ENCODE measurements at regions not wholly inside any gene's neighbourhood (a gene's known extent, or its start where the extent isn't known, plus 50 kb on each side); places are given as distances from the start of the nearest gene placed in this dataset.

GRCh38 chrX:149114874-149115273 is 390.2 kb downstream of the IDS start:
- no peaks in the 10 kb centered on the region for H3K4me1 ChIP-seq (ENCODE audit: control insufficient read depth, insufficient read depth, low read length)
- no CpG with 5 or more reads among the region's 4 CpGs for WGBS (ENCODE audit: insufficient coverage, insufficient read length)

GRCh38 chrX:149114001-149114400 is 391.1 kb downstream of the IDS start:
- no peaks in the 10 kb centered on the region for H3K27me3 ChIP-seq (ENCODE audit: control insufficient read depth, insufficient read depth, low read length)
- DNase-seq (ENCODE audit: low read depth, low spot score): no peak
- no peaks in the 10 kb centered on the region for H3K36me3 ChIP-seq (ENCODE audit: control insufficient read depth, insufficient read depth, low read length)
- H3K4me3 ChIP-seq (ENCODE audit: low read length): no peak overlapping the region
- H3K9me3 ChIP-seq (ENCODE audit: control insufficient read depth, insufficient read depth, low read length): no peaks in the 10 kb centered on the region
- H3K4me1 ChIP-seq (ENCODE audit: control insufficient read depth, insufficient read depth, low read length): no peaks in the 10 kb centered on the region
- no CpG with 5 or more reads among the region's 15 CpGs for WGBS (ENCODE audit: insufficient coverage, insufficient read length)
- H3K27ac ChIP-seq (ENCODE audit: low read length): no peak overlapping the region

More at GRCh38 chrX:149114874-149115273, 390.2 kb downstream of the IDS start:
- Histone ChIP-seq H3K4me3 (ENCODE audit: low read length) (no peak overlapping the region), H3K27me3 (ENCODE audit: control insufficient read depth, insufficient read depth, low read length) (no peaks in the 10 kb centered on the region), H3K27ac (ENCODE audit: low read length) (no peak overlapping the region), H3K36me3 (ENCODE audit: control insufficient read depth, insufficient read depth, low read length) (no peaks in the 10 kb centered on the region), H3K9me3 (ENCODE audit: control insufficient read depth, insufficient read depth, low read length) (no peaks in the 10 kb centered on the region)
- no peak for DNase-seq (ENCODE audit: low read depth, low spot score)

- H3K9me3 ChIP-seq (ENCODE audit: control insufficient read depth, insufficient read depth, low read length): no peaks in the 10 kb centered on the region
- no peak for DNase-seq (ENCODE audit: low read depth, low spot score)
- no peak overlapping the region for H3K4me3 ChIP-seq (ENCODE audit: low read length)
- no peak overlapping the region for H3K27ac ChIP-seq (ENCODE audit: low read length)
- no peaks in the 10 kb centered on the region for H3K27me3 ChIP-seq (ENCODE audit: control insufficient read depth, insufficient read depth, low read length)
- no peaks in the 10 kb centered on the region for H3K36me3 ChIP-seq (ENCODE audit: control insufficient read depth, insufficient read depth, low read length)
- H3K4me1 ChIP-seq (ENCODE audit: control insufficient read depth, insufficient read depth, low read length): no peaks in the 10 kb centered on the region
These were observed 407.3 kb downstream of the IDS start for GRCh38 chrX:149097786-149098185.

DNA sequence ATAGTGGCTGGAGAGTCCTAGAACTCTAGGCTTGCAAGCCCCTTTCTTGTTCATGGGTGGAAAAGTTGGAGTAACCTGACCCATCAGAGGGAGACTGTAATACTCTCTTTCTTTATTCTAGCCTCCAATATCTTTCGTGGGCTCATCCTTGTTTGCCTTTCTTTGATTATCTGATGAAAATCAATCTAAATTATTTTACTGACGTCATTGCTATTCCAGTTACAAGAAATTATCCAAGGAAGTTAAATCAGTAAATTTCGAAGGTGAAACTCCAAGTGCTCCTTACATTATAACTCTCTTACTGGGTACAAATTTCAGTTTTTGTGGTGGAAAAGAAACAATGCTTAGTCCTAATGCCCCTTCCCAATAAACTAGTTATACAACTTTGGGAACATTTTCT is 412.9 kb downstream of the IDS start:
- Histone ChIP-seq H3K4me3 (ENCODE audit: low read length) (no peak overlapping the region), H3K36me3 (ENCODE audit: control insufficient read depth, insufficient read depth, low read length) (no peaks in the 10 kb centered on the region), H3K27ac (ENCODE audit: low read length) (no peak overlapping the region), H3K4me1 (ENCODE audit: control insufficient read depth, insufficient read depth, low read length) (no peaks in the 10 kb centered on the region), H3K27me3 (ENCODE audit: control insufficient read depth, insufficient read depth, low read length) (no peaks in the 10 kb centered on the region), H3K9me3 (ENCODE audit: control insufficient read depth, insufficient read depth, low read length) (no peaks in the 10 kb centered on the region)
- DNase-seq (ENCODE audit: low read depth, low spot score): no peak
- no CpG with 5 or more reads among the region's 3 CpGs for WGBS (ENCODE audit: insufficient coverage, insufficient read length)

- no peaks in the 10 kb centered on the region for H3K27me3 ChIP-seq (ENCODE audit: control insufficient read depth, insufficient read depth, low read length)
- no peak overlapping the region for H3K4me3 ChIP-seq (ENCODE audit: low read length)
- no peaks in the 10 kb centered on the region for H3K4me1 ChIP-seq (ENCODE audit: control insufficient read depth, insufficient read depth, low read length)
- no peak overlapping the region for H3K27ac ChIP-seq (ENCODE audit: low read length)
- no peak for DNase-seq (ENCODE audit: low read depth, low spot score)
- no peaks in the 10 kb centered on the region for H3K9me3 ChIP-seq (ENCODE audit: control insufficient read depth, insufficient read depth, low read length)
- no CpG with 5 or more reads among the region's 5 CpGs for WGBS (ENCODE audit: insufficient coverage, insufficient read length)
- H3K36me3 ChIP-seq (ENCODE audit: control insufficient read depth, insufficient read depth, low read length): no peaks in the 10 kb centered on the region
These were observed 425.2 kb downstream of the IDS start for GRCh38 chrX:149079805-149080406.

GRCh38 chrX:149074398-149074797 is 430.7 kb downstream of the IDS start:
- Histone ChIP-seq H3K4me1 (ENCODE audit: control insufficient read depth, insufficient read depth, low read length) (no peaks in the 10 kb centered on the region), H3K27ac (ENCODE audit: low read length) (no peak overlapping the region), H3K4me3 (ENCODE audit: low read length) (no peak overlapping the region), H3K27me3 (ENCODE audit: control insufficient read depth, insufficient read depth, low read length) (no peaks in the 10 kb centered on the region), H3K9me3 (ENCODE audit: control insufficient read depth, insufficient read depth, low read length) (no peaks in the 10 kb centered on the region), H3K36me3 (ENCODE audit: control insufficient read depth, insufficient read depth, low read length) (no peaks in the 10 kb centered on the region)
- no CpG with 5 or more reads among the region's 8 CpGs for WGBS (ENCODE audit: insufficient coverage, insufficient read length)
- no peak for DNase-seq (ENCODE audit: low read depth, low spot score)

DNA sequence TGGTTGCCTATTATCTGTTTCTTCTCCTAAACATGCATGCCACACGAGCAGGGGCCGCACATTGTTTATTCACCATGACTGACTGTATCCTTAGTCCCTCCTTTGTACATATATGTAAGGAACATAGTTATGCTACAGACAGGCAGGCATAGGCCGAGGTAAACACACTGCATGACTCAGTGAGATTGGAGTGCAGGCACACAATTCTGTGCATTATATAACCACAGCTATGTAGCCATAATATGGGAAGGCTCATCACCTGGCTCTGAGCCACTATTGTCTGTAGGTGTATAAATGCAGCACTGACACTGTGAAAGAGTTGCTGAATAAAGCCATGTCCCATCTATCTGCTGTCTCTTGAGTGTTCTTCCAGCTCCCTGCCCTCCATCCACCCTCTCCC is 431.6 kb downstream of the IDS start:
- H3K36me3 ChIP-seq (ENCODE audit: control insufficient read depth, insufficient read depth, low read length): no peaks in the 10 kb centered on the region
- no peak for DNase-seq (ENCODE audit: low read depth, low spot score)
- no peaks in the 10 kb centered on the region for H3K27me3 ChIP-seq (ENCODE audit: control insufficient read depth, insufficient read depth, low read length)
- H3K4me3 ChIP-seq (ENCODE audit: low read length): no peak overlapping the region
- no peak overlapping the region for H3K27ac ChIP-seq (ENCODE audit: low read length)
- H3K4me1 ChIP-seq (ENCODE audit: control insufficient read depth, insufficient read depth, low read length): no peaks in the 10 kb centered on the region
- H3K9me3 ChIP-seq (ENCODE audit: control insufficient read depth, insufficient read depth, low read length): no peaks in the 10 kb centered on the region
- WGBS (ENCODE audit: insufficient coverage, insufficient read length): no CpG with 5 or more reads among the region's 3 CpGs

DNA sequence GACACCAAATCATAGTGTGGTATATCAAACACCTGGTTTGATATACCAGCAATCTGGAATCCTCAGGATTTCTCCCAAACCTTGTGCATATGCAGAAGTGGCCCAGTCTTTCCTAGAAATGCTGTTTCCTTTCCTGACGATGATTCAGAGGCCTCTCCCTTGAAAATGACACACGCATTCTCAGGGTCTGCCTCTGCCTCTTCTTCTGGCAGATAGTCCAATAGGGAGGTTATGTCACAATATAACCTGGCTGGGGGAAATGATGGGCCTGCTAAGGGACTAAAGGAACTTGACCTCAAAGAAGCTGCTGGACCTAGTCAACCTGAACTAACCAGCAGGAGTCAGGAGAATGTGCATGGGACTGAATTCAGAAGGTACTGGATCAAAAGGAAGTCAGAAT is 435.2 kb downstream of the IDS start:
- Histone ChIP-seq H3K4me1 (ENCODE audit: control insufficient read depth, insufficient read depth, low read length) (no peaks in the 10 kb centered on the region), H3K27ac (ENCODE audit: low read length) (no peak overlapping the region), H3K27me3 (ENCODE audit: control insufficient read depth, insufficient read depth, low read length) (no peaks in the 10 kb centered on the region), H3K4me3 (ENCODE audit: low read length) (no peak overlapping the region), H3K36me3 (ENCODE audit: control insufficient read depth, insufficient read depth, low read length) (no peaks in the 10 kb centered on the region), H3K9me3 (ENCODE audit: control insufficient read depth, insufficient read depth, low read length) (no peaks in the 10 kb centered on the region)
- no CpG with 5 or more reads among the region's 2 CpGs for WGBS (ENCODE audit: insufficient coverage, insufficient read length)
- DNase-seq (ENCODE audit: low read depth, low spot score): no peak

DNA sequence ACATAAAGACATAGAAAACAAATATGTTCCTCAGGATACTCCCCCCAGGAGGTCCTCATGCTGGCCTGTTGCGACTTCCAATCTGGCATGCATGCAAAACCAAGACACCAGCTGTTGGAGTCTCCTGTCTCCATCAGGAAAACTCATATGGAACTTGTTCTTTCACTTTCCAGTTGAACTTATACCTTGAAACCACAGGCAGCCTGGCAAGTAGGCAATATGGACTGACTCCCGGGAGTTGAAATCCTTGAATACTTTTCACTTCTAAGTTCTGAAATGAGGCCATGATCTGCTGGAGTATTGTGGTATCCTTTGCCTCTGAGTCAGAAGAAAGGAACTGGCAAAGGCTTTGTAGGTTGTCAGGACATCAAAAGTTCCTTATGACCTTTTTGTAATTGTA is 444.2 kb downstream of the IDS start:
- no peak overlapping the region for H3K27ac ChIP-seq (ENCODE audit: low read length)
- H3K4me1 ChIP-seq (ENCODE audit: control insufficient read depth, insufficient read depth, low read length): no peaks in the 10 kb centered on the region
- no peaks in the 10 kb centered on the region for H3K27me3 ChIP-seq (ENCODE audit: control insufficient read depth, insufficient read depth, low read length)
- H3K4me3 ChIP-seq (ENCODE audit: low read length): no peak overlapping the region
- no CpG with 5 or more reads among the region's 2 CpGs for WGBS (ENCODE audit: insufficient coverage, insufficient read length)
- no peak for DNase-seq (ENCODE audit: low read depth, low spot score)
- no peaks in the 10 kb centered on the region for H3K9me3 ChIP-seq (ENCODE audit: control insufficient read depth, insufficient read depth, low read length)
- H3K36me3 ChIP-seq (ENCODE audit: control insufficient read depth, insufficient read depth, low read length): no peaks in the 10 kb centered on the region

All from iPS DF 6.9 (cell line).